ENCODE measurements at regions not wholly inside any gene's neighbourhood (a gene's known extent, or its start where the extent isn't known, plus 50 kb on each side); places are given as distances from the start of the nearest gene placed in this dataset.

- CTCF ChIA-PET (ENCODE audit: low intra/inter-chr PET ratio): no interaction called here
- FAIRE-seq (no peak), ATAC-seq (no peak), DNase-seq (ENCODE audit: extremely low read depth in 1 of 4, low spot score in 3 of 4) (peak in 1 of 4 experiments; percentile 6)
- no peak overlapping the region for H3K4me3 ChIP-seq
- no TSS peak for BruUV-seq (replicated peaks)
- no peak overlapping the region for H3K4me2 ChIP-seq (ENCODE audit: insufficient read depth, low read length)
- WGBS (ENCODE audit: insufficient coverage, low coverage, missing lambda C conversion rate): 20% methylated on average over 8 of the region's 9 CpGs
- TF ChIP-seq ZBTB34 (CRISPR knock-in tag; IDR thresholded peaks at IDR 0.05): no peak
- TF ChIP-seq ZNF778 (CRISPR knock-in tag; IDR thresholded peaks at IDR 0.05): no peak
- no peak for TF ChIP-seq ETV6 (IDR thresholded peaks at IDR 0.05; ENCODE audit: borderline replicate concordance in 1 of 2, low read depth in 2 of 2, low read length in 1 of 2)
- TF ChIP-seq ETV6 (CRISPR knock-in tag; IDR thresholded peaks at IDR 0.05; ENCODE audit: borderline replicate concordance): no peak
- no peak for TF ChIP-seq DEAF1 (CRISPR knock-in tag; IDR thresholded peaks at IDR 0.05)
- TF ChIP-seq MEF2A (IDR thresholded peaks at IDR 0.05; ENCODE audit: control insufficient read depth, low read depth, low read length): no peak
- H3K79me2 ChIP-seq (ENCODE audit: control insufficient read depth, insufficient read depth, low read length): no peaks in the 10 kb centered on the region
- peaks cover 6% of the 10 kb centered on the region; the same call in 1 of the 2 replicates for H4K20me1 ChIP-seq (replicated peaks; ENCODE audit: control insufficient read depth, insufficient read depth, low read length)
- no peaks in the 10 kb centered on the region for H3K9me1 ChIP-seq (ENCODE audit: control insufficient read depth, insufficient read depth, low read length)
- H3K27ac ChIP-seq (ENCODE audit: extremely low read depth, low read depth, low read length): no peak overlapping the region
- no peaks in the 10 kb centered on the region for H3K36me3 ChIP-seq (ENCODE audit: control insufficient read depth, insufficient read depth, low read length)
- peaks cover 31 to 70% of the 10 kb centered on the region in 2 experiments; a peak in 4 of 5 replicates for H3K27me3 ChIP-seq (ENCODE audit: control insufficient read depth in 2 of 2, insufficient read depth in 2 of 2, low read length in 2 of 2)
- peaks cover 0 to 10% of the 10 kb centered on the region in 2 experiments; a peak in 2 of 5 replicates for H3K4me1 ChIP-seq (replicated peaks in 1 of 2; ENCODE audit: control insufficient read depth in 2 of 2, insufficient read depth in 2 of 2, low read length in 2 of 2)
- intact Hi-C loops (cut with micrococcal nuclease) (no loop called here), in situ Hi-C loops (cut with MboI) (no loop called here)
- no peak overlapping the region for H2AFZ ChIP-seq (ENCODE audit: low read depth, low read length)
- POLR2A ChIA-PET: interaction anchor here (0.7 to 0.8 kb wide), 2 partner anchors 9 to 37 kb away, joined by 3 read pairs; no protein-coding TSS in a partner anchor
- H3K9me3 ChIP-seq (replicated peaks; ENCODE audit: control insufficient read depth, insufficient read depth, low read depth, low read length): no peaks in the 10 kb centered on the region
- no peak overlapping the region for H3K9ac ChIP-seq (ENCODE audit: insufficient read depth in 1 of 2, low read depth in 2 of 2, low read length in 2 of 2)
Observed at GRCh38 chr7:73919694-73920375, 58.9 kb downstream of the TMEM270 start.
